B cell (primary cell): ENCODE measurements at regions not wholly inside any gene's neighbourhood (a gene's known extent, or its start where the extent isn't known, plus 50 kb on each side); places are given as distances from the start of the nearest gene placed in this dataset.

Experiments used
- ATAC-seq: fragments of 200-7000 bp; cut with Tn5 transposase; one replicate; pipeline ENCODE4 v1.10.0; 2021; ENCODE audit warnings: low read depth, mild to moderate bottlenecking, moderate number of reproducible peaks, moderate library complexity
- CTCF ChIA-PET: fragments of 350-600 bp; sonication (Branson Sonifier 250); formaldehyde crosslinking; loops from one replicate; lab custom pipeline; 2021; ENCODE audit warnings: antibody characterized with exemption, inconsistent platforms; lab: Charles Lee
- POLR2A ChIA-PET: fragments of 350-600 bp; sonication (Branson Sonifier 250); formaldehyde crosslinking; loops from one replicate; lab custom pipeline; 2021; ENCODE audit warnings: antibody characterized with exemption; lab: Charles Lee
- DNase-seq: peaks from one replicate; pipeline ENCODE4 v3.0.0; 2013
- H2AFZ ChIP-seq: 2 replicates; pipeline ENCODE4 v1.6.1; 2012; ENCODE audit warnings: mild to moderate bottlenecking, low read depth, low read length; ENCODE audit not compliant: insufficient read depth, poor library complexity, severe bottlenecking
- H3K27ac ChIP-seq, 2 donors: 1 replicate in 1 of 2; 2 replicates in 1 of 2; pipeline ENCODE4 v1.5.1; 2012 to 2013; ENCODE audit warnings: low read length in 2 of 2, mild to moderate bottlenecking in 2 of 2, moderate library complexity in 1 of 2
- H3K27me3 ChIP-seq, 4 experiments: fragments of 200-600 bp in 1 of 4; sonication (generic) in 1 of 4; replicated peaks in 1 of 4; 1 replicate in 2 of 4; 2 replicates in 2 of 4; pipeline versions ENCODE4 v1.6.1 to v1.7.0; 2013 to 2016; ENCODE audit warnings: low read length in 3 of 4, mild to moderate bottlenecking in 2 of 4, mixed read lengths in 1 of 4, moderate library complexity in 1 of 4; ENCODE audit not compliant: insufficient read depth in 4 of 4, control insufficient read depth in 3 of 4; ENCODE audit errors: control extremely low read depth in 1 of 4
- H3K36me3 ChIP-seq, 2 experiments: replicated peaks in 1 of 2; 1 replicate in 1 of 2; 2 replicates in 1 of 2; pipeline versions ENCODE4 v1.6.1 to v1.7.1; 2013; ENCODE audit warnings: low read length in 1 of 2; ENCODE audit not compliant: insufficient read depth in 2 of 2, control insufficient read depth in 1 of 2; ENCODE audit errors: control extremely low read depth in 1 of 2, extremely low read depth in 1 of 2
- H3K4me1 ChIP-seq, 2 donors: fragments of 200-600 bp in 1 of 2; sonication (generic) in 1 of 2; 1 replicate in 1 of 2; 2 replicates in 1 of 2; pipeline versions ENCODE4 v1.5.1 to v1.6.1; 2013 to 2017; ENCODE audit warnings: low read length in 2 of 2; ENCODE audit not compliant: control insufficient read depth in 2 of 2, insufficient read depth in 2 of 2
- H3K4me2 ChIP-seq: replicated peaks from 2 replicates; pipeline ENCODE3; 2012; ENCODE audit warnings: mild to moderate bottlenecking, low read depth, low read length; ENCODE audit not compliant: poor library complexity, severe bottlenecking
- H3K4me3 ChIP-seq, 5 experiments: fragments of 200-600 bp in 1 of 5; sonication (generic) in 1 of 5; 1 replicate in 3 of 5; 2 replicates in 2 of 5; pipeline versions ENCODE4 v1.5.1 to v1.7.0; 2011 to 2016; ENCODE audit warnings: low read length in 4 of 5, mild to moderate bottlenecking in 4 of 5, low read depth in 2 of 5, control low read depth in 1 of 5, moderate library complexity in 1 of 5; ENCODE audit not compliant: insufficient read depth in 1 of 5; ENCODE audit errors: control extremely low read depth in 1 of 5, extremely low read depth in 1 of 5
- H3K79me2 ChIP-seq: fragments of 200-600 bp; sonication (generic); one replicate; pipeline ENCODE4 v1.6.0; 2016; ENCODE audit warnings: low read length; ENCODE audit not compliant: control insufficient read depth, insufficient read depth
- H3K9ac ChIP-seq: fragments of 200-600 bp; sonication (generic); 2 replicates; pipeline ENCODE4 v1.6.1; 2017; ENCODE audit warnings: mild to moderate bottlenecking, low read length, moderate library complexity
- H3K9me3 ChIP-seq, 3 donors: one replicate each; pipeline versions ENCODE4 v1.6.1 to v1.7.1; 2013; ENCODE audit warnings: low read length in 2 of 3; ENCODE audit not compliant: control insufficient read depth in 2 of 3, insufficient read depth in 1 of 3; ENCODE audit errors: control extremely low read depth in 1 of 3
- H4K20me1 ChIP-seq: 2 replicates; pipeline ENCODE4 v1.6.0; 2012; ENCODE audit warnings: mild to moderate bottlenecking, low read length; ENCODE audit not compliant: insufficient read depth, control insufficient read depth, poor library complexity, severe bottlenecking
- H3K27ac Mint-ChIP-seq: one replicate; pipeline ENCODE4 v1.8.0; 2021; ENCODE audit warnings: mixed read lengths
- H3K27me3 Mint-ChIP-seq: one replicate; pipeline ENCODE4 v1.8.0; 2021; ENCODE audit warnings: mixed read lengths
- H3K4me1 Mint-ChIP-seq: one replicate; pipeline ENCODE4 v1.8.0; 2021; ENCODE audit warnings: mixed read lengths
- H3K4me3 Mint-ChIP-seq: one replicate; pipeline ENCODE4 v1.8.0; 2021; ENCODE audit warnings: mixed read lengths
- H3K9me3 Mint-ChIP-seq: one replicate; pipeline ENCODE4 v1.8.0; 2022; ENCODE audit warnings: mixed read lengths; ENCODE audit not compliant: insufficient read depth
- EZH2 ChIP-seq: IDR thresholded peaks from 2 replicates; pipeline ENCODE4 v1.6.1; 2012; ENCODE audit warnings: borderline replicate concordance, low read depth, mild to moderate bottlenecking, moderate library complexity, low read length; ENCODE audit not compliant: insufficient read depth, poor library complexity, severe bottlenecking
- WGBS: methylation state at CpG from one replicate; pipeline ENCODE4 v1.1.5; 2013; ENCODE audit warnings: missing lambda C conversion rate; ENCODE audit not compliant: insufficient coverage; 5-methylcytosine and 5-hydroxymethylcytosine counted together
- intact Hi-C: fragments of 100-400 bp; cut with micrococcal nuclease; formaldehyde crosslinking; loops from one replicate; pipeline ENCODE4 v1.10.0; 2022
- TF ChIP-seq, protein P1 (sequence below): fragments of 200-600 bp; IDR thresholded peaks from one replicate; pipeline ENCODE4 v1.8.0; 2022; ENCODE audit warnings: antibody characterized with exemption, mild to moderate bottlenecking

DNA sequence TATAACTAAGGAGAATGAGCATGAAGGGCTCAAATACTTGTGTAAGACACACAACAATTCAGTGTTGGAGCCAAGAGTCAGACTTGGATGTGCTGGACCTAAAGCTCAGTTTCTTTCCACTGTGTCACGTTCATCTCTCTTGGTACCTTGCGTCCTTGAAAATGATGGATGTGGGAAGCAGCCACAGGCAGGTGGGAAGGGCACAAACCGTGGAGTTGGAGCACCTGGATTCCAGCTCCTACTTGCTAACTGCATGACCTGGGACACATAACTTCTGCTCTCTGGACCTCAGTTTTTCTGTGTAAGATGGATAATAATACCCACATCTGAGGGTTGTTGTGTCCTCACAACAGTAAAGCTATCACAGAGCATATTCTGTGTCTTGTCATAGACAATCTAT lies 53.1 kb upstream of the PPP1CB start:
- H3K27me3 Mint-ChIP-seq, result no peaks in the 10 kb centered on the region
- H3K4me1 ChIP-seq, result no peaks in the 10 kb centered on the region
- H2AFZ ChIP-seq, result no peak overlapping the region
- no peaks in the 10 kb centered on the region for H3K36me3 ChIP-seq
- no peaks in the 10 kb centered on the region for H3K4me1 Mint-ChIP-seq
- no peak overlapping the region for H3K4me2 ChIP-seq
- H3K27ac Mint-ChIP-seq, result no peak overlapping the region
- no peaks in the 10 kb centered on the region for H3K9me3 ChIP-seq
- DNase-seq, result no peak
- H3K4me3 ChIP-seq, result no peak overlapping the region
- H3K27me3 ChIP-seq, result no peaks in the 10 kb centered on the region
- ChIA-PET CTCF (no interaction called here), POLR2A (interaction anchor here (1.2 kb wide), 1 partner anchor 9 kb away, joined by 9 read pairs; no protein-coding TSS in a partner anchor)
- ATAC-seq, result no peak
- TF ChIP-seq, protein P1, sequence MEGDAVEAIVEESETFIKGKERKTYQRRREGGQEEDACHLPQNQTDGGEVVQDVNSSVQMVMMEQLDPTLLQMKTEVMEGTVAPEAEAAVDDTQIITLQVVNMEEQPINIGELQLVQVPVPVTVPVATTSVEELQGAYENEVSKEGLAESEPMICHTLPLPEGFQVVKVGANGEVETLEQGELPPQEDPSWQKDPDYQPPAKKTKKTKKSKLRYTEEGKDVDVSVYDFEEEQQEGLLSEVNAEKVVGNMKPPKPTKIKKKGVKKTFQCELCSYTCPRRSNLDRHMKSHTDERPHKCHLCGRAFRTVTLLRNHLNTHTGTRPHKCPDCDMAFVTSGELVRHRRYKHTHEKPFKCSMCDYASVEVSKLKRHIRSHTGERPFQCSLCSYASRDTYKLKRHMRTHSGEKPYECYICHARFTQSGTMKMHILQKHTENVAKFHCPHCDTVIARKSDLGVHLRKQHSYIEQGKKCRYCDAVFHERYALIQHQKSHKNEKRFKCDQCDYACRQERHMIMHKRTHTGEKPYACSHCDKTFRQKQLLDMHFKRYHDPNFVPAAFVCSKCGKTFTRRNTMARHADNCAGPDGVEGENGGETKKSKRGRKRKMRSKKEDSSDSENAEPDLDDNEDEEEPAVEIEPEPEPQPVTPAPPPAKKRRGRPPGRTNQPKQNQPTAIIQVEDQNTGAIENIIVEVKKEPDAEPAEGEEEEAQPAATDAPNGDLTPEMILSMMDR, result no peak
- no peak for TF ChIP-seq EZH2
- H3K4me3 Mint-ChIP-seq, result no peak overlapping the region
- no peaks in the 10 kb centered on the region for H3K9me3 Mint-ChIP-seq
- 94% methylated on average over 3 of the region's 3 CpGs for WGBS
- H3K9ac ChIP-seq, result no peak overlapping the region
- no peaks in the 10 kb centered on the region for H3K79me2 ChIP-seq
- no peaks in the 10 kb centered on the region for H4K20me1 ChIP-seq
- H3K27ac ChIP-seq, result no peak overlapping the region
- intact Hi-C loops, result no loop called here
